Neural progenitor cell (in vitro differentiated cells): ENCODE measurements at regions not wholly inside any gene's neighbourhood (a gene's known extent, or its start where the extent isn't known, plus 50 kb on each side); places are given as distances from the start of the nearest gene placed in this dataset.

Experiments
- DNase-seq: peaks from one replicate; pipeline ENCODE4 v3.0.0-alpha.2; 2016; ENCODE audit warnings: low spot score
- H2AFZ ChIP-seq: fragments of 200-600 bp; sonication (generic); replicated peaks from 2 replicates; pipeline ENCODE4 v1.6.1; 2016; ENCODE audit warnings: antibody characterized with exemption
- H3F3A ChIP-seq: fragments of 200-600 bp; sonication (generic); 2 replicates; pipeline ENCODE4 v1.6.1; 2016; ENCODE audit warnings: antibody characterized with exemption, low read depth
- H3K27ac ChIP-seq: fragments of 200-600 bp; sonication (generic); 2 replicates; pipeline ENCODE4 v1.5.1; 2016; ENCODE audit warnings: mild to moderate bottlenecking
- H3K27me3 ChIP-seq: fragments of 200-600 bp; sonication (generic); 2 replicates; pipeline ENCODE4 v1.6.1; 2016; ENCODE audit warnings: mild to moderate bottlenecking, moderate library complexity
- H3K36me3 ChIP-seq: fragments of 200-600 bp; sonication (generic); 2 replicates; pipeline ENCODE4 v1.5.1; 2016
- H3K4me1 ChIP-seq: fragments of 200-600 bp; sonication (generic); 2 replicates; pipeline ENCODE4 v1.6.1; 2016; ENCODE audit warnings: mixed run types
- H3K4me2 ChIP-seq: fragments of 200-600 bp; sonication (generic); 2 replicates; pipeline ENCODE4 v1.6.1; 2016
- H3K4me3 ChIP-seq: fragments of 200-600 bp; sonication (generic); 2 replicates; pipeline ENCODE4 v1.5.1; 2016
- H3K79me2 ChIP-seq: fragments of 200-600 bp; sonication (generic); 2 replicates; pipeline ENCODE4 v1.6.1; 2016; ENCODE audit warnings: low read depth
- H3K9ac ChIP-seq: fragments of 200-600 bp; sonication (generic); 2 replicates; pipeline ENCODE4 v1.6.1; 2016
- H3K9me3 ChIP-seq: fragments of 200-600 bp; sonication (generic); 2 replicates; pipeline ENCODE4 v1.5.1; 2016; ENCODE audit warnings: low read depth
- H4K20me1 ChIP-seq: fragments of 200-600 bp; sonication (generic); 2 replicates; pipeline ENCODE4 v1.6.1; 2016; ENCODE audit warnings: low read depth
- H3K27ac Mint-ChIP-seq: 3 replicates; pipeline ENCODE4 v1.8.0; 2021; ENCODE audit warnings: mixed read lengths
- H3K27me3 Mint-ChIP-seq: 2 replicates; pipeline ENCODE4 v1.8.0; 2022; ENCODE audit warnings: low read depth, mild to moderate bottlenecking, inconsistent platforms, moderate library complexity, mixed read lengths; ENCODE audit not compliant: insufficient read depth
- H3K36me3 Mint-ChIP-seq: 3 replicates; pipeline ENCODE4 v1.8.0; 2021; ENCODE audit warnings: mixed read lengths
- H3K4me1 Mint-ChIP-seq: 3 replicates; pipeline ENCODE4 v1.8.0; 2021; ENCODE audit warnings: mixed read lengths
- H3K4me3 Mint-ChIP-seq: 3 replicates; pipeline ENCODE4 v1.8.0; 2021; ENCODE audit warnings: mild to moderate bottlenecking, moderate library complexity, mixed read lengths
- H3K9me3 Mint-ChIP-seq: 3 replicates; pipeline ENCODE4 v1.8.0; 2020; ENCODE audit warnings: mixed read lengths
- EZH2 ChIP-seq: fragments of 200-600 bp; sonication (generic); IDR thresholded peaks from 2 replicates; pipeline ENCODE4 v1.6.1; 2017; ENCODE audit warnings: antibody characterized with exemption, mild to moderate bottlenecking, moderate library complexity
- EZH2phosphoT487 ChIP-seq: fragments of 200-600 bp; sonication (generic); IDR thresholded peaks from 2 replicates; pipeline ENCODE4 v1.6.1; 2017; ENCODE audit warnings: antibody characterized with exemption
- TF ChIP-seq, protein P1 (sequence below): fragments of 200-600 bp; sonication (generic); IDR thresholded peaks from 2 replicates; pipeline ENCODE4 v1.5.1; 2017; ENCODE audit warnings: antibody characterized with exemption, mild to moderate bottlenecking

DNA sequence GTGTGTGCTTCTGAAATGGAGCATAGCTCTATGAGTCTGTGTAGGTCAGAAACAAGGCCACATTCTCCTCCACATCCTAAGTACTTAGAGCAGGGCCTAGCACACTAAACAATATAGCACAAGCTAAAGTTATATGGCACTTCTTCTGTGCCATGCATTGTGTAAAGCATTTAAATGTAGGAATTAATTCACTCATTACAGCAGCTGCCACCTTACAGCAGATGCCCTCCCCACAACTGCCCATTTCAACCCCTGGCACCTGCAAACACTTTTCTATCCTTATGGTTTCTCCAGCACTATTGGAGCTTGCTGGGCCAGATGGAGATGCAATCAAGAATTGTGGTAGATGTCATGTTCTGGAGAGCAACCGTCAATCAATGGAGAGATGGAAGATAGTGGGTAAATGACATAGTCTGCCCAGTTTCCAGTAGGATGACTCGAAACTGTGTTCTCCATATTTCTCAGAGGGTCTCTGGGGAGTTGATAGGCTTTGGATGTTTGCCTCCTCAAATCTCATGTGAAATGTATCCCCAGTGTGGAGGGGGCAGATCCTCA is 373.7 kb downstream of the DOK5 start:
- TF ChIP-seq EZH2 (no peak), EZH2phosphoT487 (no peak)
- TF ChIP-seq, protein P1, sequence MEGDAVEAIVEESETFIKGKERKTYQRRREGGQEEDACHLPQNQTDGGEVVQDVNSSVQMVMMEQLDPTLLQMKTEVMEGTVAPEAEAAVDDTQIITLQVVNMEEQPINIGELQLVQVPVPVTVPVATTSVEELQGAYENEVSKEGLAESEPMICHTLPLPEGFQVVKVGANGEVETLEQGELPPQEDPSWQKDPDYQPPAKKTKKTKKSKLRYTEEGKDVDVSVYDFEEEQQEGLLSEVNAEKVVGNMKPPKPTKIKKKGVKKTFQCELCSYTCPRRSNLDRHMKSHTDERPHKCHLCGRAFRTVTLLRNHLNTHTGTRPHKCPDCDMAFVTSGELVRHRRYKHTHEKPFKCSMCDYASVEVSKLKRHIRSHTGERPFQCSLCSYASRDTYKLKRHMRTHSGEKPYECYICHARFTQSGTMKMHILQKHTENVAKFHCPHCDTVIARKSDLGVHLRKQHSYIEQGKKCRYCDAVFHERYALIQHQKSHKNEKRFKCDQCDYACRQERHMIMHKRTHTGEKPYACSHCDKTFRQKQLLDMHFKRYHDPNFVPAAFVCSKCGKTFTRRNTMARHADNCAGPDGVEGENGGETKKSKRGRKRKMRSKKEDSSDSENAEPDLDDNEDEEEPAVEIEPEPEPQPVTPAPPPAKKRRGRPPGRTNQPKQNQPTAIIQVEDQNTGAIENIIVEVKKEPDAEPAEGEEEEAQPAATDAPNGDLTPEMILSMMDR: no peak
- Mint-ChIP-seq H3K36me3 (no peaks in the 10 kb centered on the region), H3K4me1 (no peaks in the 10 kb centered on the region), H3K4me3 (no peak overlapping the region), H3K9me3 (no peaks in the 10 kb centered on the region), H3K27me3 (no peaks in the 10 kb centered on the region), H3K27ac (no peak overlapping the region)
- H3K9me3 ChIP-seq: no peaks in the 10 kb centered on the region
- H4K20me1 ChIP-seq: no peaks in the 10 kb centered on the region
- no peaks in the 10 kb centered on the region for H3K27me3 ChIP-seq
- no peaks in the 10 kb centered on the region for H3K36me3 ChIP-seq
- no peak overlapping the region for H3K27ac ChIP-seq
- no peaks in the 10 kb centered on the region for H3F3A ChIP-seq
- no peak overlapping the region for H3K4me2 ChIP-seq
- no peak overlapping the region for H3K9ac ChIP-seq
- DNase-seq: no peak
- no peak overlapping the region for H3K4me3 ChIP-seq
- H3K4me1 ChIP-seq: no peaks in the 10 kb centered on the region
- H3K79me2 ChIP-seq: no peaks in the 10 kb centered on the region
- H2AFZ ChIP-seq: no peak overlapping the region

DNA sequence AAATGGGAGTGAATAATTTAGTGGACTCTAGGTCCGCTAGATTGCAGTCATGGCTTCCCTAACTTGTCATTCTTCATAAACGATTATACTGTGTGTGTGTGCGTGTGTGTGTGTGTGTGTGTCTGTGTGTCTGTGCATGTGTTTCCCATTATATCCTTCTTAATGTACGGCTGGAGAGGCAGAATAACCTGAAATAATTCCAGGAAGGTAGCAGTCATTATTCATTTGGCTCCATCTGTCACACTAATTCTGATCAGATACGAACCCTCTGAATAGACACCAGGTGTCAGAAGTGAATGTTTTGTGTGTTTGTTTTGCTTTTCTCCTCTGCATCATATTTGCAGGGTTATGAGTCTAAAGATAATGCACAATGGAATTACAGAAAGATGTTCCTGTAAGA is 372.9 kb downstream of the DOK5 start:
- H3K27me3 Mint-ChIP-seq: no peaks in the 10 kb centered on the region
- no peaks in the 10 kb centered on the region for H3K79me2 ChIP-seq
- no peak for DNase-seq
- no peaks in the 10 kb centered on the region for H3F3A ChIP-seq
- H3K36me3 ChIP-seq: no peaks in the 10 kb centered on the region
- no peaks in the 10 kb centered on the region for H3K9me3 Mint-ChIP-seq
- no peak overlapping the region for H2AFZ ChIP-seq
- H3K9me3 ChIP-seq: no peaks in the 10 kb centered on the region
- H3K9ac ChIP-seq: no peak overlapping the region
- H3K4me3 ChIP-seq: no peak overlapping the region
- H3K36me3 Mint-ChIP-seq: no peaks in the 10 kb centered on the region
- H3K27ac ChIP-seq: no peak overlapping the region
- H3K4me1 Mint-ChIP-seq: no peaks in the 10 kb centered on the region
- H3K4me2 ChIP-seq: no peak overlapping the region
- no peak overlapping the region for H3K27ac Mint-ChIP-seq
- no peaks in the 10 kb centered on the region for H3K27me3 ChIP-seq
- no peaks in the 10 kb centered on the region for H4K20me1 ChIP-seq
- TF ChIP-seq, protein P1: no peak
- TF ChIP-seq EZH2 (no peak), EZH2phosphoT487 (no peak)
- no peaks in the 10 kb centered on the region for H3K4me1 ChIP-seq
- H3K4me3 Mint-ChIP-seq: no peak overlapping the region

- no peaks in the 10 kb centered on the region for H3K79me2 ChIP-seq
- H3K9me3 Mint-ChIP-seq: no peaks in the 10 kb centered on the region
- no peaks in the 10 kb centered on the region for H3K4me1 Mint-ChIP-seq
- no peaks in the 10 kb centered on the region for H3K27me3 ChIP-seq
- no peaks in the 10 kb centered on the region for H4K20me1 ChIP-seq
- no peak for DNase-seq
- H3K9ac ChIP-seq: no peak overlapping the region
- H3F3A ChIP-seq: no peaks in the 10 kb centered on the region
- no peak overlapping the region for H3K4me2 ChIP-seq
- no peak overlapping the region for H3K27ac Mint-ChIP-seq
- H2AFZ ChIP-seq: no peak overlapping the region
- no peaks in the 10 kb centered on the region for H3K9me3 ChIP-seq
- H3K36me3 ChIP-seq: no peaks in the 10 kb centered on the region
- H3K4me1 ChIP-seq: no peaks in the 10 kb centered on the region
- no peaks in the 10 kb centered on the region for H3K27me3 Mint-ChIP-seq
- no peak overlapping the region for H3K4me3 ChIP-seq
- TF ChIP-seq EZH2phosphoT487 (no peak), EZH2 (no peak)
- TF ChIP-seq, protein P1: no peak
- no peak overlapping the region for H3K27ac ChIP-seq
- no peaks in the 10 kb centered on the region for H3K36me3 Mint-ChIP-seq
- no peak overlapping the region for H3K4me3 Mint-ChIP-seq
These were observed 371.6 kb downstream of the DOK5 start for GRCh38 chr20:54846948-54847347.
